ENCODE measurements at regions not wholly inside any gene's neighbourhood (a gene's known extent, or its start where the extent isn't known, plus 50 kb on each side); places are given as distances from the start of the nearest gene placed in this dataset.
A peak's percentile ranks its signal among the peaks of the same experiment; 100 is the strongest.

DNA sequence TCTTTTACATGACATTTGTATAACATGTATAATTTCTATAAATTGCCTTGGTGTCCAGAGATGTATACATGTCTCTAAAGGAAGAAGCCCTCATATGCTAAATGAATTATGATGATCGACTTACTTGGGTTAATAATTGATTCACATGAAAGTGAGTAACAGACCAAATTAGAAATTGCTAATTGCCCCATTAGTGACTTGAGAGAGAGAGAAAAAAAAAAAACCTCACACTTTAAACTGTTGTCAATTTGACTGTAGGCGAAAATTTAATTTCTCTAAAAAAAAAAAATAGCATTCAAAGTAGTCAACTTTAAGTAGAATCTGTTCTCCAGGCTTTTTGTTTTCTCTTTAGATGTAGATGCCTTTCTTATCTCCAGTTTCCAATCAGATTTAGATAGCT lies 383.3 kb downstream of the SH2D4B start:
- no peak for DNase-seq (ENCODE audit: low read depth, low spot score)
- H3K27ac ChIP-seq (ENCODE audit: low read depth, low read length), result no peak overlapping the region
- H3K9me3 ChIP-seq (ENCODE audit: control insufficient read depth, insufficient read depth, low read length), result peaks cover 3% of the 10 kb centered on the region; the same call in 1 of the 2 replicates
- no peaks in the 10 kb centered on the region for H3K27me3 ChIP-seq (ENCODE audit: control insufficient read depth, insufficient read depth, low read length)
- no peak overlapping the region for H3K4me3 ChIP-seq (ENCODE audit: low read depth, low read length)
- ChIA-PET POLR2A (no interaction called here), CTCF (no interaction called here)
- TF ChIP-seq, protein P1, sequence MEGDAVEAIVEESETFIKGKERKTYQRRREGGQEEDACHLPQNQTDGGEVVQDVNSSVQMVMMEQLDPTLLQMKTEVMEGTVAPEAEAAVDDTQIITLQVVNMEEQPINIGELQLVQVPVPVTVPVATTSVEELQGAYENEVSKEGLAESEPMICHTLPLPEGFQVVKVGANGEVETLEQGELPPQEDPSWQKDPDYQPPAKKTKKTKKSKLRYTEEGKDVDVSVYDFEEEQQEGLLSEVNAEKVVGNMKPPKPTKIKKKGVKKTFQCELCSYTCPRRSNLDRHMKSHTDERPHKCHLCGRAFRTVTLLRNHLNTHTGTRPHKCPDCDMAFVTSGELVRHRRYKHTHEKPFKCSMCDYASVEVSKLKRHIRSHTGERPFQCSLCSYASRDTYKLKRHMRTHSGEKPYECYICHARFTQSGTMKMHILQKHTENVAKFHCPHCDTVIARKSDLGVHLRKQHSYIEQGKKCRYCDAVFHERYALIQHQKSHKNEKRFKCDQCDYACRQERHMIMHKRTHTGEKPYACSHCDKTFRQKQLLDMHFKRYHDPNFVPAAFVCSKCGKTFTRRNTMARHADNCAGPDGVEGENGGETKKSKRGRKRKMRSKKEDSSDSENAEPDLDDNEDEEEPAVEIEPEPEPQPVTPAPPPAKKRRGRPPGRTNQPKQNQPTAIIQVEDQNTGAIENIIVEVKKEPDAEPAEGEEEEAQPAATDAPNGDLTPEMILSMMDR (IDR thresholded peaks at IDR 0.05; ENCODE audit: low read depth, low read length), result no peak

DNA sequence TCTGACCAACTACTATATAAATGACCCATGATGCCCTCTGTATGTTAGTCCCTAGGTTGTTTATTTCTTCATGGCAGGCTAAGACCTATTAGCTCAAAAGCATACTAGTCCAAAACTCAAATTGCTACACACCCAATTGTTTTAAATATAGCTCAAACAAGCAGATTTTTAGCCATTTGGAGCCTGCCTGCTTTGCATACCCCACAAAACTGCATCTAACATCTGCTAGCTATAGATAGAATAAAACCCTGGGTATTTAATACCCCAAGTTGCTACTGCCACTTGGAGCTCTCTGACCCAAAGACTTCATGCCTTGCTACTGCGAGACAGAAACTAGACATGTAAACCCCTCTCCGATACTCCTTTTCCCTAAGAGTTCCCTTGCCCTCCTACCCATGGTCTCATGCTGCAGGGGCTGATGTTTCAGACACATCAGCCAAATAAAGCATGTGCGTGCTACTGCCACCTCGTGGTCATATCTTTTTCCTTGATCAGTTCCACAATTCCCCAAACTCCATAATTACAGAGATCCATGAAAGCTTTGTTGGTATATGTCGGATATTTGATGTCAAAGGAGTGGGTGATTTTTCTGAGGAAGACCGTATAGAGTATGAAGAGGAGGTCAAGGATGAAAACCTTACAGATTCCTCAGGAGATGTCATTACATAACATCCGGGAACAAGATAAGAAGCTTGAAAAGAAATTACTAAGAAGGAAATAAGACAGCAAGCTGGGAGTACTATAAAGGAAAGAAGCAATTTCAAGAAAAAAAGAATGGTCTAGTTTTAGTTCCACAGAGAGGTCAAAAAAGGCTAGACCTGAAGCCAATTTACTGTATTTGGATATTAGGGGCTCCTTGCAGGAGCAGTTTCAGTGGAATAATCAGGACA lies 386.6 kb downstream of the SH2D4B start:
- no peak overlapping the region for H3K27ac ChIP-seq (ENCODE audit: low read depth, low read length)
- no peak for DNase-seq (ENCODE audit: low read depth, low spot score)
- H3K4me3 ChIP-seq (ENCODE audit: low read depth, low read length), result no peak overlapping the region
- H3K9me3 ChIP-seq (ENCODE audit: control insufficient read depth, insufficient read depth, low read length), result no peaks in the 10 kb centered on the region
- ChIA-PET POLR2A (no interaction called here), CTCF (interaction anchor here (1.5 to 2.4 kb wide), 2 partner anchors 262 to 480 kb away, joined by 6 to 12 read pairs; no protein-coding TSS in a partner anchor)
- TF ChIP-seq, protein P1 (IDR thresholded peaks at IDR 0.05; ENCODE audit: low read depth, low read length), result peak; percentile 24; the same call in 1 of the 2 replicates
- H3K27me3 ChIP-seq (ENCODE audit: control insufficient read depth, insufficient read depth, low read length), result no peaks in the 10 kb centered on the region

DNA sequence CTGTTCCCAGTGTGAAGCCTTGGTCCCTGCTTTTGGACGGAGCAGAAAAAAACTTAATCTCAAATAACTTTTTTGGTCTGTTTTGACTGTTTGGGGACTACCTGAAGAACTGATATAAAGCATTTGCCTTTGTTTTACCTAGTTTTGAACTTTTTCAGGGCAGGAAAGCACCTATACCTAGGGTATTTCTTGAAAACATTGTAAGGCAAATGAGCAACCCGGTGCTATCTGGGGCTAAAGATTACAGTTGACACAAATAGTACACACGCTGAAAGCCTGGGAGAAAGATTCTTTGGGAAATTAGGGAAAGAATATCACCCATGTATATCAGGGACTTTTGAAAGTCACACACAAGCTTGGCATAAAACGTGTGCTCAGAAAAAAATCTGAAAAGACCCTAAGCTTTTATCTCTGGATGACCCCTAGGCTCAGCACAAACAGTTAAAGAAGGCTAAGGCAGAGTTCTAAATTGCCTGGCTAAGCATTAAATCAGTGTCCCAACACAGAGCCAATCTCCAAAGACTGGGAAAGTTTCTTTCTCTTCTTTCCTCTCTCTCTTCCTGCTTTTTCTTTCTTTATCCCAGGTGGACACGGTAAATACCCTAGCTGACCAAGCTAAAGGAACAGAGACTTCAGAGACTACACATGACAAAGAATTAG lies 389.8 kb downstream of the SH2D4B start:
- no peak overlapping the region for H3K4me3 ChIP-seq (ENCODE audit: low read depth, low read length)
- no peaks in the 10 kb centered on the region for H3K27me3 ChIP-seq (ENCODE audit: control insufficient read depth, insufficient read depth, low read length)
- ChIA-PET CTCF (no interaction called here), POLR2A (no interaction called here)
- no peak overlapping the region for H3K27ac ChIP-seq (ENCODE audit: low read depth, low read length)
- TF ChIP-seq, protein P1 (IDR thresholded peaks at IDR 0.05; ENCODE audit: low read depth, low read length), result no peak
- no peak for DNase-seq (ENCODE audit: low read depth, low spot score)
- no peaks in the 10 kb centered on the region for H3K9me3 ChIP-seq (ENCODE audit: control insufficient read depth, insufficient read depth, low read length)

DNA sequence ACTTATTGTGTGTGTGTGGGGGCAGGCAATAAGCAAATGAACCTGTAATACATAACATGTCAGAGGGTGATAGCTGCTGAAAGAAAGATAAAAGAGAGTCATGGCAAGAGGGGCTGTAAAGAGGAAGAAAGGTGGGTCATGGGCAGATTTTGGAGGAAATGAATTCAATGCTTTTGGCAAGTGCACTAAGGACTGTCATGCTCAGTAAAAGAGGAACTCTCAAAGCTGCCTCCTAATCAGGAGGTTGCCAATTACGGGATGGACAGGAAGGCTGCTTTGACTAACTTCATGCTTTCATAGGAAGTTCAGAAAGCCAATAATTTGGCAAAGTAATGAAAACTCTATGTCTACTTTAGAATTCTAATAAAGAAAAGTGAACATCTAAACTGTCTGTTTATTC lies 401.2 kb downstream of the SH2D4B start:
- no peak overlapping the region for H3K27ac ChIP-seq (ENCODE audit: low read depth, low read length)
- CTCF ChIA-PET, result no interaction called here
- POLR2A ChIA-PET, result no interaction called here
- peaks cover 4% of the 10 kb centered on the region; the same call in 1 of the 2 replicates for H3K9me3 ChIP-seq (ENCODE audit: control insufficient read depth, insufficient read depth, low read length)
- H3K4me3 ChIP-seq (ENCODE audit: low read depth, low read length), result no peak overlapping the region
- H3K27me3 ChIP-seq (ENCODE audit: control insufficient read depth, insufficient read depth, low read length), result no peaks in the 10 kb centered on the region
- no peak for DNase-seq (ENCODE audit: low read depth, low spot score)
- TF ChIP-seq, protein P1 (IDR thresholded peaks at IDR 0.05; ENCODE audit: low read depth, low read length), result no peak
